HCT116 (cell line): ENCODE measurements at regions not wholly inside any gene's neighbourhood (a gene's known extent, or its start where the extent isn't known, plus 50 kb on each side); places are given as distances from the start of the nearest gene placed in this dataset.

Source experiments
- CEBPB ChIP-seq: IDR thresholded peaks from 2 replicates; pipeline ENCODE4 v1.6.1; 2012; ENCODE audit warnings: low read depth
- EZH2 ChIP-seq: fragments of 200-600 bp; sonication (generic); IDR thresholded peaks from 2 replicates; pipeline ENCODE4 v1.6.1; 2017; ENCODE audit warnings: antibody characterized with exemption, mixed run types
- EZH2phosphoT487 ChIP-seq: fragments of 200-600 bp; IDR thresholded peaks from 2 replicates; pipeline ENCODE4 v1.6.1; 2018; ENCODE audit warnings: antibody characterized with exemption, borderline replicate concordance
- POLR2A ChIP-seq: IDR thresholded peaks from 2 replicates; pipeline ENCODE4 v1.7.0; 2011; ENCODE audit warnings: borderline replicate concordance; ENCODE audit not compliant: insufficient read depth, insufficient read length; ENCODE audit errors: extremely low read depth
- POLR2AphosphoS5 ChIP-seq: IDR thresholded peaks from 2 replicates; pipeline ENCODE4 v1.6.1; 2011; ENCODE audit warnings: mild to moderate bottlenecking, low read depth, low read length, moderate library complexity
- TCF7L2 ChIP-seq: IDR thresholded peaks from 2 replicates; pipeline ENCODE4 v1.7.0; 2011; ENCODE audit warnings: borderline replicate concordance, inconsistent platforms; ENCODE audit not compliant: insufficient read depth, insufficient read length; ENCODE audit errors: extremely low read depth
- YY1 ChIP-seq: IDR thresholded peaks from 2 replicates; pipeline ENCODE4 v1.6.1; 2011; ENCODE audit warnings: low read length, low read depth, moderate library complexity, mild to moderate bottlenecking; ENCODE audit not compliant: insufficient replicate concordance; ENCODE audit errors: extremely low read depth
- ZNF274 ChIP-seq: fragments of 200-500 bp; sonication (Bioruptor generic); IDR thresholded peaks from 2 replicates; pipeline ENCODE4 v1.6.1; 2014; ENCODE audit warnings: mild to moderate bottlenecking, low read depth, low read length, inconsistent platforms
- TF ChIP-seq, protein P1 (sequence below), 3 experiments: fragments of 200-600 bp in 1 of 3; sonication (generic) in 1 of 3; IDR thresholded peaks in 2 of 3; conservative IDR thresholded peaks in 1 of 3; 2 replicates each; pipeline ENCODE4 v1.5.1; 2012 to 2017; ENCODE audit warnings: low read depth in 2 of 3, low read length in 2 of 3, antibody characterized with exemption in 1 of 3, borderline replicate concordance in 1 of 3, control low read depth in 1 of 3, mild to moderate bottlenecking in 1 of 3, mixed read lengths in 1 of 3, mixed run types in 1 of 3, moderate library complexity in 1 of 3; ENCODE audit not compliant: insufficient read depth in 1 of 3
- TF ChIP-seq, protein P2 (sequence below): IDR thresholded peaks from 2 replicates; pipeline ENCODE4 v1.6.1; 2012; ENCODE audit warnings: low read depth

DNA sequence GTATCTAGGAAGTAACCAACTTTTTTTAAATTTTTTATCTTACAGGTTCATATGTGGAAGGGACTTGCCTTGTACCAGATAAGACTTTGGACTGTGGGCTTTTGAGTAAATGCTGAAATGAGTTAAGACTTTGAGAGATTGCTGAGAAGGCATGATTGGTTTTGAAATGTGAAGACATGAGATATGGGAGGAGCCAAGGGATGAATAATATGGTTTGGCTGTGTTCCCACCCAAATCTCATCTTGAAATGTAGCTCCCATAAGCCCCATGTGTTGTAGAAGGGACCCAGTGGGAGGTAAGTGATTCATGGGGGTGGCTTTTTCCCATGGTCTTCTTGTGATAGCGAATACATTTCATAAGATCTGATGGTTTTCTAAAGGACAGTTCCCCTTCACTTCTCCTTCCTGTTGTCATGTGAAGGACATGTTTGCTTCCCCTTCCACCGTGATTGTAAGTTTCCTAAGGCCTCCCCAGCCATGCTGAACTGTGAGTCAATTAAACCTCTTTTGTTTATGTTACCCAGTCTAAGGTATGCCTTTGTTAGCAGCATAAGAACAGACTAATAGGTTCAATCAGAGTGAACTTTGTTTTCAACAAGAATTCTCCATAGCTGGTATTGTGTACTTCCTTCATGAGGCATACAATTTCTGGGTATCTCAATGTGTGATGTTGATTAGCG lies 535.6 kb upstream of the MEF2C start:
- TF ChIP-seq TCF7L2 (no peak), POLR2AphosphoS5 (no peak), EZH2phosphoT487 (no peak), ZNF274 (no peak), POLR2A (no peak), CEBPB (no peak), YY1 (no peak), EZH2 (no peak)
- TF ChIP-seq, protein P1, sequence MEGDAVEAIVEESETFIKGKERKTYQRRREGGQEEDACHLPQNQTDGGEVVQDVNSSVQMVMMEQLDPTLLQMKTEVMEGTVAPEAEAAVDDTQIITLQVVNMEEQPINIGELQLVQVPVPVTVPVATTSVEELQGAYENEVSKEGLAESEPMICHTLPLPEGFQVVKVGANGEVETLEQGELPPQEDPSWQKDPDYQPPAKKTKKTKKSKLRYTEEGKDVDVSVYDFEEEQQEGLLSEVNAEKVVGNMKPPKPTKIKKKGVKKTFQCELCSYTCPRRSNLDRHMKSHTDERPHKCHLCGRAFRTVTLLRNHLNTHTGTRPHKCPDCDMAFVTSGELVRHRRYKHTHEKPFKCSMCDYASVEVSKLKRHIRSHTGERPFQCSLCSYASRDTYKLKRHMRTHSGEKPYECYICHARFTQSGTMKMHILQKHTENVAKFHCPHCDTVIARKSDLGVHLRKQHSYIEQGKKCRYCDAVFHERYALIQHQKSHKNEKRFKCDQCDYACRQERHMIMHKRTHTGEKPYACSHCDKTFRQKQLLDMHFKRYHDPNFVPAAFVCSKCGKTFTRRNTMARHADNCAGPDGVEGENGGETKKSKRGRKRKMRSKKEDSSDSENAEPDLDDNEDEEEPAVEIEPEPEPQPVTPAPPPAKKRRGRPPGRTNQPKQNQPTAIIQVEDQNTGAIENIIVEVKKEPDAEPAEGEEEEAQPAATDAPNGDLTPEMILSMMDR (IDR thresholded peaks at IDR 0.05 in 2 of 3, conservative IDR thresholded peaks at IDR 0.05 in 1 of 3; ENCODE audit: borderline replicate concordance in 1 of 3, insufficient read depth in 1 of 3, low read depth in 2 of 3, low read length in 2 of 3): no peak
- TF ChIP-seq, protein P2, sequence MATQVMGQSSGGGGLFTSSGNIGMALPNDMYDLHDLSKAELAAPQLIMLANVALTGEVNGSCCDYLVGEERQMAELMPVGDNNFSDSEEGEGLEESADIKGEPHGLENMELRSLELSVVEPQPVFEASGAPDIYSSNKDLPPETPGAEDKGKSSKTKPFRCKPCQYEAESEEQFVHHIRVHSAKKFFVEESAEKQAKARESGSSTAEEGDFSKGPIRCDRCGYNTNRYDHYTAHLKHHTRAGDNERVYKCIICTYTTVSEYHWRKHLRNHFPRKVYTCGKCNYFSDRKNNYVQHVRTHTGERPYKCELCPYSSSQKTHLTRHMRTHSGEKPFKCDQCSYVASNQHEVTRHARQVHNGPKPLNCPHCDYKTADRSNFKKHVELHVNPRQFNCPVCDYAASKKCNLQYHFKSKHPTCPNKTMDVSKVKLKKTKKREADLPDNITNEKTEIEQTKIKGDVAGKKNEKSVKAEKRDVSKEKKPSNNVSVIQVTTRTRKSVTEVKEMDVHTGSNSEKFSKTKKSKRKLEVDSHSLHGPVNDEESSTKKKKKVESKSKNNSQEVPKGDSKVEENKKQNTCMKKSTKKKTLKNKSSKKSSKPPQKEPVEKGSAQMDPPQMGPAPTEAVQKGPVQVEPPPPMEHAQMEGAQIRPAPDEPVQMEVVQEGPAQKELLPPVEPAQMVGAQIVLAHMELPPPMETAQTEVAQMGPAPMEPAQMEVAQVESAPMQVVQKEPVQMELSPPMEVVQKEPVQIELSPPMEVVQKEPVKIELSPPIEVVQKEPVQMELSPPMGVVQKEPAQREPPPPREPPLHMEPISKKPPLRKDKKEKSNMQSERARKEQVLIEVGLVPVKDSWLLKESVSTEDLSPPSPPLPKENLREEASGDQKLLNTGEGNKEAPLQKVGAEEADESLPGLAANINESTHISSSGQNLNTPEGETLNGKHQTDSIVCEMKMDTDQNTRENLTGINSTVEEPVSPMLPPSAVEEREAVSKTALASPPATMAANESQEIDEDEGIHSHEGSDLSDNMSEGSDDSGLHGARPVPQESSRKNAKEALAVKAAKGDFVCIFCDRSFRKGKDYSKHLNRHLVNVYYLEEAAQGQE: no peak
